ENCODE measurements at regions not wholly inside any gene's neighbourhood (a gene's known extent, or its start where the extent isn't known, plus 50 kb on each side); places are given as distances from the start of the nearest gene placed in this dataset.

DNA sequence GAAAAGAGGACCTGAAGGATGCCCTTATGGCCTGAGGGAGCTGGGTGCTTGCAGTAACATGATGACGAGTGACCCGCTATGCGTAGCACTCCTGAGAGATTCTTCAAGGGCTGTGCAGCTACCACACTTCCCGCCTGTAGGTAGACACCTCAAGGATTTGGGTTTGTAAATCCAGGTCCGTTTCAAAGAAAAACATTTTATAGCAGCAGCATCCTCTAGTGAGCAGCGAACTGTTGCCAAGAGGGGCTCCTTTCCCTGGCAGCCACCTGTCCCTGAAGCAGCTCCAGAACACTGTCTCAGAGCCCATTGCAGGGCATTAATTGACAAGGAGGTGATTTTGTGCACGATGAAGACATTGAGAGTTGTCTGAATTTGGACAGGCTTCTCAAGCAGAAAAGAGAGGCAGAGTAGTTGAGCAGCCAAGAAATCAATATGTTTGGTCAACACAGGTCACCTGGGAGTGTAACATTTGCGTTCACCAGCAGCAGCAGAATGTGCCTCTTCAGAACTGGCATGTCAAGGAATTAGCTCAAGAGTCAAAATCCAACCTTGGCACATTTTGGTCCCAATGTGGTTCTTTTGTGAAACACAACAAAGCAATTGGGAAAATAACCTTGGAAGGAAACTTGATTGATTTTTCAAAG, 209.8 kb upstream of the MTNR1B start:
- ATAC-seq, result no peak
- intact Hi-C loops (cut with micrococcal nuclease), result no loop called here
- no peak for DNase-seq

DNA sequence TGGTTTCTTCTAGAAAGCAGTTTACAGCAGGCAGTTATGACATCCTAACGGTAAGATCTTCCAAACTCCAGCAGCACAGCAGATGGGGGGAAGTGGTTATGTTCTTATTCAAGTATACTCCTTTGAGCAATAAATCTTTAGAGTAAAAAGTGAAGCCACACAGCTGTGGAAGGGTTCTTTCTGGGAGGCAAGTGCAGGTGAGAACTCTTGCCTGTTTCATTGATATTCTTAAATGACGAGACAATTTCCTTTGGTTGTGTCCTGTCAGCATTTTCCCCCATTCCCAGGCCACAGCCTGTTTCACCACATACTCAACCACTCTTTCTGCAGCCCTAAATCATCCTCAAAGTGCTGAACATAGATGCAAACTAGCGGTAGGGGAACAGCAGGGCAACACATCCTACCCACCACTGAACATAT, 207.3 kb upstream of the MTNR1B start:
- ATAC-seq, result no peak
- intact Hi-C loops (cut with micrococcal nuclease), result no loop called here
- no peak for DNase-seq

DNA sequence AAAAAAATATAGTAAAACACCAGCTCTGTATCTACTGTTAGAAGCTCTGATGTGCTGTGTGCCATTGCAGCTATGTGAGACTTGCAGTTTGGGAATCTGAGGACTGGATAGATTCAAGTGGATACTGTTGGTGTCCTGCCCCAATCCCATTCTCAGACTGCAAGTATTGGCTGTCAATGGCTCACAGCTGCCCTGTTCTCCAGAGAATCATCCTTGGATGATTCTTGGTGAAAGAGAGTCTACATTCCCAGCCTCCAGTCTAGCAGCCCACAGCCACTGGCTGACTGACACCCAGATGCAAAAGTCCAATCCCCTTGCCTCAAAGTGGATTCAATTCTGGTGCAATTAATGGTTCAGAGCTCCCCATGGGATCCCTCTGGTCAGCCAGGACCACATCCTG, 206.1 kb upstream of the MTNR1B start:
- intact Hi-C loops (cut with micrococcal nuclease), result no loop called here
- DNase-seq (no peak), ATAC-seq (no peak)

DNA sequence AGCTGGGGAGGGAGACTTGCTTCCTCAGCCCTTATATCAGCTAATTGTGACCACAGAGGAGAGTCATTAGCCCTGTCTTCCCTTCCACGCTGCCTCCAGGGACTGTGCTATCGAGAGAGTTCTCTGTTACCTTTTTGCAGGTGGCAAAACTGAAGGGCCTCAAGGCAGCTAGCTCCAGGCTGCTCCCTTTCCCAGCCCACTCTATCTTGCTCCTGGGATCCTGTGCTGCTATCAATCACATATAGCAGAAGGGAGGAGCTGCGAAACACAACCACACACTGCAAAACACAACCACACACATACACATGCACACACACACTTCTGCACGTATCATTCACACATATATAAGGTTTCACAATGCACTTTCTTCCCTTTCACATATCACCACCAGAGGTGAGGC, 205.3 kb upstream of the MTNR1B start:
- DNase-seq, result no peak
- ATAC-seq, result no peak
- intact Hi-C loops (cut with micrococcal nuclease), result no loop called here

DNA sequence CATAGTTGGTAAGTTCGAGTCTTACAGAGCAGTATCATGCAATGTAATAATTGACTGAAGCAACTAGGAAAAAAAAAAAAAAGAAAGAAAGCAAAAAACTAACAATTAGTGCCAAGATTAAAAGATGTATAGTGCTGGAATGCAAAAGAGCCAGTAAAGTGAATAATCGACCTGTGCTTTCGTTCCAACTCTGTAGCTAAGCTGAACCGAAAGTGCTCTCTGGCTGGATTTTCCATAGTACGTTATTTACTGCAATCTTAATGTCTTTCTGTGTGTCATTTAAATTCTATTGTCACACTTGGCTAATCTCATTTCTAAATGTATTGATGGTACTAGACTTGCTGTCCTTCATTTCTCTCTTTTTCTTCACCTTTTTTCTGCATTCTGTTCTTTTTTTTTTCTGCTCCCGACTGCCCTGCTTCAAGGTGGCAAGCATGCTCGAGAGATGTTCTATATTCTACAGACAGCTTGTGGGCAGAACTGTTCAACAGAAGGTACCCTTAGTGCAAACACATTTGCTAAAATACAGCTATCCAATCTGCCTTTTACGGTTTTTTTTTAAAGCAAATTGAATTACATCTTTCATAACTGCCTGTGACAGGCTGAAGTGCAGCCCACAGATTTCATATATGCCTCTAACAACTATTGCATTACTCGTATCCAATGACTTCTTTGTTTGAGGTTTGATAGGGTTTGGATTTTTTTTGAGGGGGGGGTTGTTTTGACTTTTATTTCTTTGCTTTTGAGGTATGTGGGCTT, 204.2 kb upstream of the MTNR1B start:
- intact Hi-C loops (cut with micrococcal nuclease), result no loop called here
- no peak for ATAC-seq

DNA sequence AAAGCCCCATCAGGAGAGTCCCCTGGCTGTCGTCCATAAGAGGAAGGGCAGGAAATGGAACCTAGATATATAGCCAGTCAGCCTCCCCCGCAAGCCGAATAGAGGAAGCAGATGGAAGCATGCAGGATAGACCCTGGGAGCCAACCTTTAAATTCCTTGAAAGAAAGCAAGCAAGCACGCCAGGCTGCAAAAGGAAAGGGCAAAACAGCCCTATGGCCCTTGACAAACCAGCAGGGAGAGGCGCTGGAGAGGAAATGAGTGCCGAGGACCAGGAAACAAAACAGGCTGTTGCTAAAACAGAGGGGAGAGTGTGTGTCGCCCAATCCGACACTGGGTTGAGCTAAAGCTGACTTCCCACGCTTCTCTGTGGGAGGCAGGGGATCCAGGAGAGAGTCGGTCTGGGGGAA, 203.5 kb upstream of the MTNR1B start:
- peak; percentile 29 for DNase-seq
- ATAC-seq, result peak; percentile 59
- intact Hi-C loops (cut with micrococcal nuclease), result no loop called here

More for the DNA sequence above, 204.2 kb upstream of the MTNR1B start:
- DNase-seq, result no peak

- intact Hi-C loops (cut with micrococcal nuclease), result no loop called here
- no peak for DNase-seq
- ATAC-seq, result no peak
Observed at GRCh38 chr11:92766698-92767097, 202.8 kb upstream of the MTNR1B start.

DNA sequence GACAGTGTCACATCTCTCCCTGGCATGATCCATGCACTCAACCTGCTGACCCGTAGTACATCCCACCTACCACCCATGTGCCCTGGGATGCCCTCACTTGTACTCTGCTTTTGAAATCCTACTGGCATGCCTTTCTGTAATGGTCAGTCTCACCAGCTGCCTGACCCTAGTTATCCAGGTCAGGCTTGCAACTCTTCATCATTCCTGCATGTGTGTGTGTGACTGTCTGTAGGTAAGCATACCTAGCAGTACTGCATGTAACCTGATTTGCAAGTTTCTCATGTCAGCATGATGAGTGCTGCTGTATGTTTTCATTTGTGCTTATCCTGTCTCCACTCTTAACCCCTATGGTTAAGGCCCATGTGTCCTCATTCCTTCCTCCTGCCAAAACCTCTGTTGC, 202.0 kb upstream of the MTNR1B start:
- DNase-seq (no peak), ATAC-seq (no peak)
- intact Hi-C loops (cut with micrococcal nuclease), result no loop called here

- ATAC-seq (no peak), DNase-seq (no peak)
- intact Hi-C loops (cut with micrococcal nuclease), result no loop called here
Observed at GRCh38 chr11:92768121-92768840, 201.2 kb upstream of the MTNR1B start.

DNA sequence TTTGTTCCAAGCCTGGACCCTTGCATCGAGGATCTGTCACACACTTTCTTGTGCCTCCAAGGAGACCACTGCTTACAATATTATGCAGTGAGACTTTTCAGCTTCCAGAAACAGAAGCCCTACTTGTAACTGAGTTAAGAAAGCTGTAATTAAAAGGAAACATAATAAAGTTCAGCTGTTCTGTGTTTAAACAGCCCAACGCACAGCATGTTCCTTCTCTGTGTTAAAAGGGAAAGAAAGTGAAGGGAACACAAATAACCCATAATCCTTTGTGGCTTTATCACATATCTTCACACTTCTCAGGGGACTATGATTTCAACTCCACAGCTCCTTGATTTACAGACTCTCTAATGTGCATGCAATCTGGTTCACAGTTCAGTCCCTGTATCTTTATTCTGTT, 200.3 kb upstream of the MTNR1B start:
- ATAC-seq (peak; percentile 41), DNase-seq (no peak)
- intact Hi-C loops (cut with micrococcal nuclease), result no loop called here

DNA sequence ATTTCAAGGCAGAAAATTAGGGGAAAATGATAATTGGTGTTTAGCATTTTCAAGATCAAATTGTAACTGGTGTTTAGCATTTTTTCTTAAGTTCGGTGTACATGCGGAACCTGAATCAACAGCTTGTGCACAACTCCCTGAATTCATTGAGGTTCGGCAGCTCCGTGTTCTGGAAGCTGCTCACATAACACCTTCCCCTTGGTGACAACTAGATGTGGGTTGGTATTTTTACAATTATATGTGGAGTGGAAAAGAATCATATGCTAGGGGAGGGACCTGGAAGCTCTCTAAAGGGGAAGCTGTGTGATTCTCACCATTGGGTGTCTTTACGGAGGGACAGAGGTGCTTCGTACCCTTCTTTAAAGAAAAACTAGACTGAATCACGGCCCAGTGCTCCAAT, 199.0 kb upstream of the MTNR1B start:
- peak; percentile 91 for ATAC-seq
- intact Hi-C loops (cut with micrococcal nuclease), result no loop called here
- no peak for DNase-seq

DNA sequence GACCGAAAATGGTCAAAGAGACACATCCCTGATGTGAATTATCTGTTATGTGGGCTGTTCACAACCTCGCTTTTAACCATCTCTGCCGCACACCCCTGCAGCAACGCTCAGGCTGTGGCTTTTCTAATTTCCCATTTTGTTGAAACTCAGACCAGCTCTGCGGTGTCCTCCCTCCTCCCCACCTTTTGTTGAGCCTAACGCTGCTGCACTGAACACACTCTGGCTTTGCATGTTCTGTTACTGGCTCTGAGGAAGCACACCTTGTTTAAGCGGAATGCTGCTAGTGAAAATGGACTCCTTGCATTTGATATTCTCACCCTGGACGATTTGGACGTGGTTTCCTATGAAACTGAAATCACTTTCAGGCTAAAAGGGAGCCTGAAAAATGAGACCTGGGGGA, 198.5 kb upstream of the MTNR1B start:
- intact Hi-C loops (cut with micrococcal nuclease), result no loop called here
- DNase-seq, result no peak
- ATAC-seq, result no peak

DNA sequence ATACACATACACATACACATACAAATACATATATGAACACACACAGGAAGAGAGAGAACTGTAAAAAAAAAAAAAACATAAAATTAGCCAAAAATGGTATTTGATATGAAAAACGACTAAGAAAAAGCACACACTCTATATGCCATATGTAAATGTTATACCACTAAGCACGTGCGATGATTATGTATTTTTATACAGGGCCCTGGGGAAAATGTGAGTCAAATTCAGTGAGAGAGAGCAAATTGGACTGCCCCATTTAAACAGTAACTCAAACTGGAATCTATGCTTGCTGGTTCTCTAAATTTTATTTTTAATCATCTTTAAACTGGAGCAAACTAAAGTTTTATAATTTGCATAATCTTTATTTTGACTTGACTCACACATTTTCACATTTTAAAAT, 197.8 kb upstream of the MTNR1B start:
- DNase-seq (no peak), ATAC-seq (no peak)
- intact Hi-C loops (cut with micrococcal nuclease), result no loop called here

- no peak for ATAC-seq
- intact Hi-C loops (cut with micrococcal nuclease), result no loop called here
- no peak for DNase-seq
Observed at GRCh38 chr11:92775003-92775676, 194.3 kb upstream of the MTNR1B start.

DNA sequence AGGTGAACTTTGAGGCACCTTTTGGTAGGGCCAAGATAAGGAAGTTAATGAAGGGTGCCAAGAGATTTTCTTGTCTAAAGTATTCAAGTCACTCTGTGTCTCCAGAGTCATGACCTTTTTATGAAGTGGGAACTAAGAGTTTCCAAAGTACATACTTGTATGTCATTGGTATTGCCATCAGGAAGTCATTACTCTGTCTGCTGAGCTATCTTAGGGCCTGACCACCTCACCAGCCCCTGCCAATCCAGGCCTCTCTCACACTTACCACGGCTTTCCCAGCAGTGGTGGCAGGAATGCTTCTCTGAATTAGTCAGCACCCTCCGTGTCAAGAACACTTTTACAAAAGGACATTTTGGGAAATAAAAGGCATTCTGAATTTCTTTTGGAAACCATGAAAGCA, 192.8 kb upstream of the MTNR1B start:
- intact Hi-C loops (cut with micrococcal nuclease), result no loop called here
- ATAC-seq, result peak; percentile 87

GRCh38 chr11:92779746-92780145, 189.7 kb upstream of the MTNR1B start:
- ATAC-seq (no peak), DNase-seq (no peak)
- intact Hi-C loops (cut with micrococcal nuclease), result no loop called here

More for the DNA sequence above, 192.8 kb upstream of the MTNR1B start:
- peak; percentile 32 for DNase-seq

- ATAC-seq, result no peak
- intact Hi-C loops (cut with micrococcal nuclease), result no loop called here
- no peak for DNase-seq
Observed at GRCh38 chr11:92781151-92781550, 188.3 kb upstream of the MTNR1B start.

GRCh38 chr11:92782806-92783205, 186.6 kb upstream of the MTNR1B start:
- ATAC-seq (no peak), DNase-seq (no peak)
- intact Hi-C loops (cut with micrococcal nuclease), result no loop called here

GRCh38 chr11:92784331-92784730, 185.1 kb upstream of the MTNR1B start:
- DNase-seq, result no peak
- intact Hi-C loops (cut with micrococcal nuclease), result no loop called here
- ATAC-seq, result no peak

GRCh38 chr11:92787638-92788037, 181.8 kb upstream of the MTNR1B start:
- DNase-seq, result no peak
- intact Hi-C loops (cut with micrococcal nuclease), result no loop called here
- ATAC-seq, result no peak
